HEK293T (cell line): ENCODE measurements at regions not wholly inside any gene's neighbourhood (a gene's known extent, or its start where the extent isn't known, plus 50 kb on each side); places are given as distances from the start of the nearest gene placed in this dataset.
"Not testable (repeated sequence)": the region's sequence is repeated elsewhere in the genome, so short reads cannot be mapped to it uniquely, and the experiment has no call there.

Source experiments
- CTCF ChIA-PET: fragments of 350-600 bp; formaldehyde crosslinking; extraction: SDS; loops from one replicate; lab custom pipeline; 2021; ENCODE audit warnings: antibody characterized with exemption, inconsistent platforms; lab: Yijun Ruan, JAX
- POLR2A ChIA-PET: fragments of 350-600 bp; formaldehyde crosslinking; extraction: SDS; loops from one replicate; lab custom pipeline; 2020; ENCODE audit warnings: antibody characterized with exemption, inconsistent platforms; lab: Yijun Ruan, JAX
- DNase-seq: peaks from one replicate; pipeline ENCODE4 v3.0.0; 2012; ENCODE audit warnings: mixed read lengths; ENCODE audit errors: extremely low spot score
- ARNT ChIP-seq: fragments of 450-650 bp; IDR thresholded peaks from 2 replicates; pipeline ENCODE4 v1.6.1; 2017; ENCODE audit warnings: mild to moderate bottlenecking
- BHLHE40 ChIP-seq: fragments of 450-650 bp; IDR thresholded peaks from 2 replicates; pipeline ENCODE4 v1.6.1; 2016; ENCODE audit warnings: mild to moderate bottlenecking, moderate library complexity, borderline replicate concordance
- CTBP1 ChIP-seq: fragments of 450-650 bp; IDR thresholded peaks from 2 replicates; pipeline ENCODE4 v1.6.1; 2016; ENCODE audit warnings: borderline replicate concordance
- ELF4 ChIP-seq: fragments of 450-650 bp; IDR thresholded peaks from 2 replicates; pipeline ENCODE4 v1.6.1; 2017; ENCODE audit warnings: antibody characterized with exemption
- FOXA1 ChIP-seq: fragments of 450-650 bp; IDR thresholded peaks from 2 replicates; pipeline ENCODE4 v1.6.1; 2016; ENCODE audit warnings: mild to moderate bottlenecking
- FOXK2 ChIP-seq: fragments of 450-650 bp; IDR thresholded peaks from 2 replicates; pipeline ENCODE4 v1.6.1; 2016; ENCODE audit warnings: mild to moderate bottlenecking
- FOXM1 ChIP-seq: fragments of 450-650 bp; IDR thresholded peaks from 2 replicates; pipeline ENCODE4 v1.6.1; 2017; ENCODE audit warnings: mild to moderate bottlenecking, borderline replicate concordance
- HDGF ChIP-seq: fragments of 450-650 bp; IDR thresholded peaks from 2 replicates; pipeline ENCODE4 v1.6.1; 2017; ENCODE audit warnings: antibody characterized with exemption, borderline replicate concordance
- L3MBTL2 ChIP-seq: fragments of 450-650 bp; conservative IDR thresholded peaks from 2 replicates; pipeline ENCODE4 v1.6.1; 2016; ENCODE audit warnings: mild to moderate bottlenecking
- LEF1 ChIP-seq: fragments of 450-650 bp; IDR thresholded peaks from 2 replicates; pipeline ENCODE4 v1.6.1; 2017; ENCODE audit warnings: mild to moderate bottlenecking, borderline replicate concordance
- NFRKB ChIP-seq: fragments of 450-650 bp; IDR thresholded peaks from 2 replicates; pipeline ENCODE4 v1.6.1; 2016; ENCODE audit warnings: mild to moderate bottlenecking, moderate library complexity
- PKNOX1 ChIP-seq: fragments of 450-650 bp; IDR thresholded peaks from 2 replicates; pipeline ENCODE4 v1.6.1; 2016
- SP1 ChIP-seq: fragments of 450-650 bp; IDR thresholded peaks from 2 replicates; pipeline ENCODE4 v1.6.1; 2017
- SUZ12 ChIP-seq: fragments of 450-650 bp; IDR thresholded peaks from 2 replicates; pipeline ENCODE4 v1.6.1; 2016; ENCODE audit warnings: mild to moderate bottlenecking
- TARDBP ChIP-seq: fragments of 450-650 bp; IDR thresholded peaks from 2 replicates; pipeline ENCODE4 v1.6.1; 2016
- ZNF384 ChIP-seq: fragments of 450-650 bp; IDR thresholded peaks from 2 replicates; pipeline ENCODE4 v1.6.1; 2016

GRCh38 chr4:125582302-125582701 lies 267.5 kb downstream of the FAT4 start:
- ChIA-PET POLR2A (no interaction called here), CTCF (no interaction called here)
- no peak for TF ChIP-seq TARDBP
- no peak for TF ChIP-seq PKNOX1
- DNase-seq: no peak

- DNase-seq: no peak
- ChIA-PET POLR2A (no interaction called here), CTCF (no interaction called here)
- TF ChIP-seq FOXA1 (no peak), PKNOX1 (no peak), TARDBP (no peak), SP1 (no peak), ARNT (no peak), SUZ12 (no peak)
These were observed 275.4 kb downstream of the FAT4 start for GRCh38 chr4:125590158-125590557.

GRCh38 chr4:125591290-125591689 lies 276.5 kb downstream of the FAT4 start:
- ChIA-PET CTCF (no interaction called here), POLR2A (no interaction called here)
- TF ChIP-seq SUZ12 (no peak), ELF4 (no peak), HDGF (no peak), FOXM1 (no peak), L3MBTL2 (no peak), LEF1 (no peak), TARDBP (no peak), SP1 (no peak), FOXK2 (no peak), ARNT (no peak), PKNOX1 (no peak), NFRKB (no peak), CTBP1 (no peak), BHLHE40 (no peak), ZNF384 (no peak), FOXA1 (no peak)
- no peak for DNase-seq

GRCh38 chr4:125594056-125594602 lies 279.4 kb downstream of the FAT4 start:
- ChIA-PET POLR2A (no interaction called here), CTCF (no interaction called here)
- DNase-seq: no peak
- no peak for TF ChIP-seq BHLHE40

- CTCF ChIA-PET, POLR2A ChIA-PET: not testable (repeated sequence)
These were observed 291.2 kb downstream of the FAT4 start for GRCh38 chr4:125605926-125606325.

GRCh38 chr4:125620066-125620860 lies 305.5 kb downstream of the FAT4 start:
- POLR2A ChIA-PET: no interaction called here
- no peak for DNase-seq
- TF ChIP-seq ARNT: no peak
- no peak for TF ChIP-seq FOXA1
- TF ChIP-seq L3MBTL2: no peak
- no peak for TF ChIP-seq LEF1
- TF ChIP-seq SP1: no peak
- TF ChIP-seq PKNOX1: no peak
- TF ChIP-seq HDGF: no peak
- TF ChIP-seq TARDBP: no peak
- TF ChIP-seq FOXK2: no peak
- no peak for TF ChIP-seq BHLHE40
- no peak for TF ChIP-seq CTBP1
- TF ChIP-seq ELF4: no peak
- TF ChIP-seq NFRKB: no peak
- no peak for TF ChIP-seq FOXM1
- TF ChIP-seq SUZ12: no peak
- CTCF ChIA-PET: no interaction called here

More at GRCh38 chr4:125605926-125606325, 291.2 kb downstream of the FAT4 start:
- not testable (repeated sequence) for DNase-seq

GRCh38 chr4:125624951-125625350 lies 310.2 kb downstream of the FAT4 start:
- TF ChIP-seq NFRKB (no peak), L3MBTL2 (no peak), ZNF384 (no peak), FOXK2 (no peak), HDGF (no peak), LEF1 (no peak), FOXM1 (no peak), ELF4 (no peak), TARDBP (no peak), CTBP1 (no peak), ARNT (no peak), FOXA1 (no peak), PKNOX1 (no peak), SUZ12 (no peak), BHLHE40 (no peak)
- ChIA-PET CTCF (no interaction called here), POLR2A (no interaction called here)
- no peak for DNase-seq
